GM12878 (cell line): ENCODE measurements at regions not wholly inside any gene's neighbourhood (a gene's known extent, or its start where the extent isn't known, plus 50 kb on each side); places are given as distances from the start of the nearest gene placed in this dataset.

Experiments used
- ATAC-seq: fragments of 200-7000 bp; cut with Tn5 transposase; 3 replicates; pipeline ENCODE4 v1.9.1; 2020; ENCODE audit warnings: mild to moderate bottlenecking, moderate library complexity
- BruUV-seq: library from RNA; stranded (reverse); fragments of 400-500 nt; replicated peaks from 2 replicates; lab custom pipeline; 2021; lab: Mats Ljungman, UMichigan
- CTCF ChIA-PET: fragments of 300-600 bp; sonication (Branson Sonifier 250); formaldehyde crosslinking; extraction: SDS; loops from one replicate; lab custom pipeline; 2021; ENCODE audit warnings: inconsistent platforms; lab: Yijun Ruan, JAX
- POLR2A ChIA-PET: fragments of 350-600 bp; formaldehyde crosslinking; extraction: SDS; loops from one replicate; lab custom pipeline; 2021; ENCODE audit warnings: inconsistent platforms; lab: Charles Lee
- RAD21 ChIA-PET: fragments of 300-600 bp; sonication (Branson Sonifier 250); formaldehyde crosslinking; loops from one replicate; lab custom pipeline; 2023; ENCODE audit warnings: antibody characterized with exemption; ENCODE audit not compliant: unreplicated experiment; lab: Charles Lee
- SMC1A ChIA-PET: fragments of 300-600 bp; sonication (Branson Sonifier 250); formaldehyde crosslinking; loops from one replicate; lab custom pipeline; 2023; ENCODE audit not compliant: unreplicated experiment, uncharacterized antibody; lab: Charles Lee
- DNase-seq: peaks from one replicate; pipeline ENCODE4 v3.0.0-alpha.2; 2011; ENCODE audit warnings: low read depth, low spot score
- FAIRE-seq: peaks from 3 replicates; lab custom pipeline; 2011; peaks lifted over from hg19 to GRCh38; lab: Jason Lieb, UNC
- H2AFZ ChIP-seq: 2 replicates; pipeline ENCODE4 v1.6.0; 2011; ENCODE audit warnings: low read depth, low read length, control low read depth; ENCODE audit not compliant: control insufficient read depth
- H3K27ac ChIP-seq: 2 replicates; pipeline ENCODE4 v1.5.1; 2011; ENCODE audit warnings: control low read depth; ENCODE audit not compliant: control insufficient read depth, insufficient read depth
- H3K27me3 ChIP-seq, 2 experiments: replicated peaks in 1 of 2; 2 replicates each; pipeline versions ENCODE4 v1.6.0 to v1.6.1; 2011; ENCODE audit warnings: low read length in 1 of 2; ENCODE audit not compliant: control insufficient read depth in 2 of 2, insufficient read depth in 2 of 2
- H3K36me3 ChIP-seq, 2 experiments: 2 replicates each; pipeline ENCODE4 v1.5.1; 2011; ENCODE audit warnings: low read length in 1 of 2; ENCODE audit not compliant: control insufficient read depth in 2 of 2, insufficient read depth in 2 of 2
- H3K4me1 ChIP-seq: 2 replicates; pipeline ENCODE4 v1.6.1; 2011; ENCODE audit warnings: mild to moderate bottlenecking, low read length, moderate library complexity, mixed read lengths; ENCODE audit not compliant: control insufficient read depth, insufficient read depth
- H3K4me2 ChIP-seq: 2 replicates; pipeline ENCODE4 v1.6.0; 2011; ENCODE audit warnings: control low read depth; ENCODE audit not compliant: control insufficient read depth, insufficient read depth
- H3K4me3 ChIP-seq: fragments of 200-600 bp; sonication (generic); 2 replicates; pipeline ENCODE4 v1.5.1; 2016
- H3K79me2 ChIP-seq: 2 replicates; pipeline ENCODE4 v1.6.0; 2011; ENCODE audit warnings: low read length; ENCODE audit not compliant: control insufficient read depth, insufficient read depth
- H3K9ac ChIP-seq: 2 replicates; pipeline ENCODE4 v1.8.0; 2011; ENCODE audit warnings: low read length, control low read depth, mixed read lengths; ENCODE audit not compliant: control insufficient read depth, insufficient read depth
- H3K9me3 ChIP-seq: replicated peaks from 3 replicates; pipeline ENCODE4 v1.5.1; 2011; ENCODE audit warnings: mild to moderate bottlenecking, low read length; ENCODE audit not compliant: control insufficient read depth, insufficient read depth
- H4K20me1 ChIP-seq: 2 replicates; pipeline ENCODE4 v1.6.0; 2011; ENCODE audit not compliant: control insufficient read depth, insufficient read depth
- FOXM1 ChIP-seq: IDR thresholded peaks from 2 replicates; pipeline ENCODE4 v1.6.1; 2012; ENCODE audit warnings: low read depth, mild to moderate bottlenecking, inconsistent platforms, low read length, moderate library complexity
- KLF5 ChIP-seq: fragments of 450-650 bp; IDR thresholded peaks from 2 replicates; pipeline ENCODE4 v1.6.1; 2014; ENCODE audit warnings: mild to moderate bottlenecking; ENCODE audit not compliant: partially characterized antibody
- MYB ChIP-seq: fragments of 150-350 bp; IDR thresholded peaks from 2 replicates; pipeline ENCODE4 v1.6.1; 2014; ENCODE audit warnings: mild to moderate bottlenecking, low read depth, low read length, borderline replicate concordance
- PAX8 ChIP-seq: fragments of 450-650 bp; IDR thresholded peaks from 2 replicates; pipeline ENCODE4 v1.6.1; 2017; ENCODE audit warnings: mild to moderate bottlenecking, moderate library complexity
- POLR2A ChIP-seq: IDR thresholded peaks from 2 replicates; pipeline ENCODE4 v1.6.1; 2011; ENCODE audit warnings: low read depth, mild to moderate bottlenecking, low read length
- POLR2AphosphoS2 ChIP-seq: IDR thresholded peaks from 2 replicates; pipeline ENCODE4 v1.6.1; 2011; ENCODE audit warnings: low read depth, mild to moderate bottlenecking, low read length, improper control_type of control experiment, moderate library complexity
- SP1 ChIP-seq: IDR thresholded peaks from one replicate; pipeline ENCODE4 v1.6.1; 2011; ENCODE audit warnings: low read depth, low read length
- WGBS: methylation state at CpG from one replicate; pipeline ENCODE4 v1.1.6; 2016; ENCODE audit warnings: low lambda C conversion rate; ENCODE audit not compliant: insufficient replicate concordance, insufficient coverage; ENCODE audit errors: missing lambda C conversion rate; 5-methylcytosine and 5-hydroxymethylcytosine counted together
- in situ Hi-C: fragments of 300-500 bp; cut with MboI; formaldehyde crosslinking; loops from 9 replicates; pipeline ENCODE4 v1.14.3; 2018; ENCODE audit warnings: mixed read lengths
- intact Hi-C: fragments of 100-400 bp; cut with micrococcal nuclease; formaldehyde crosslinking; loops from one replicate; pipeline ENCODE4 v1.14.2; 2022; ENCODE audit not compliant: unreplicated experiment
- TF ChIP-seq, protein P1 (sequence below): fragments of 450-650 bp; IDR thresholded peaks from 2 replicates; pipeline ENCODE4 v1.6.1; 2016; ENCODE audit warnings: mild to moderate bottlenecking, moderate library complexity, borderline replicate concordance

DNA sequence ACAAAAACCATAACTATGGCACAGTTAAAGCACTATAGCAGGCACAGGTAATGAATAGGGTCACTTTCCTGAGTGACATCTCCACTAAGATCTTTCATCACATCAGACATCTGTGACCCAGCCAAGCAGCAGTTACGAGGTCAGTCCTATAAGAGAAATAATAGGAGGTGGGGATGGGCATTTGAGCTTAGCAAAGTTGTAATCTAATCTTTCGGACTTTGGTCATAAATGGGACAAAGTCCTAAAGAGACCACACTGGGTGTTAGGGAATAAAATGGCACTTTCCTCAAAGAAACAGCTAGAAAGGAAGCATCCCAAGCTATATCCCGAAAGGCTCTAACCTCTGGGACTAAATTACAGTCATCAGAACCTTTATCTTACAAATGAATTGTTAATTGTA lies 432.2 kb downstream of the PIK3R1 start:
- Histone ChIP-seq H3K4me1 (peaks cover 9% of the 10 kb centered on the region; the same call in 1 of the 2 replicates), H3K79me2 (no peaks in the 10 kb centered on the region), H3K36me3 (no peaks in the 10 kb centered on the region), H3K9me3 (no peaks in the 10 kb centered on the region), H3K4me3 (no peak overlapping the region), H3K4me2 (no peak overlapping the region), H2AFZ (no peak overlapping the region), H3K27ac (no peak overlapping the region), H4K20me1 (no peaks in the 10 kb centered on the region), H3K27me3 (0 out of 4 replicates have a peak, but pooled peaks cover 0 to 3% of the 10 kb centered on the region in 2 experiments), H3K9ac (no peak overlapping the region)
- intact Hi-C loops: loop anchor here (10.0 kb wide), 1 partner anchor 183 kb away; no protein-coding TSS in a partner anchor
- 53% methylated on average over 3 of the region's 3 CpGs for WGBS
- ChIA-PET POLR2A (no interaction called here), SMC1A (no interaction called here), CTCF (interaction anchor here (1.7 to 3.4 kb wide), 2 partner anchors 13 to 361 kb away, joined by 5 to 13 read pairs; no protein-coding TSS in a partner anchor), RAD21 (interaction anchor here (1.2 kb wide), 1 partner anchor 201 kb away, joined by 3 read pairs; no protein-coding TSS in a partner anchor)
- FAIRE-seq (no peak), DNase-seq (no peak), ATAC-seq (no peak)
- no peak for TF ChIP-seq FOXM1
- no TSS peak for BruUV-seq
- in situ Hi-C loops: loop anchor here (10.0 kb wide), 1 partner anchor 373 kb away; no protein-coding TSS in a partner anchor

DNA sequence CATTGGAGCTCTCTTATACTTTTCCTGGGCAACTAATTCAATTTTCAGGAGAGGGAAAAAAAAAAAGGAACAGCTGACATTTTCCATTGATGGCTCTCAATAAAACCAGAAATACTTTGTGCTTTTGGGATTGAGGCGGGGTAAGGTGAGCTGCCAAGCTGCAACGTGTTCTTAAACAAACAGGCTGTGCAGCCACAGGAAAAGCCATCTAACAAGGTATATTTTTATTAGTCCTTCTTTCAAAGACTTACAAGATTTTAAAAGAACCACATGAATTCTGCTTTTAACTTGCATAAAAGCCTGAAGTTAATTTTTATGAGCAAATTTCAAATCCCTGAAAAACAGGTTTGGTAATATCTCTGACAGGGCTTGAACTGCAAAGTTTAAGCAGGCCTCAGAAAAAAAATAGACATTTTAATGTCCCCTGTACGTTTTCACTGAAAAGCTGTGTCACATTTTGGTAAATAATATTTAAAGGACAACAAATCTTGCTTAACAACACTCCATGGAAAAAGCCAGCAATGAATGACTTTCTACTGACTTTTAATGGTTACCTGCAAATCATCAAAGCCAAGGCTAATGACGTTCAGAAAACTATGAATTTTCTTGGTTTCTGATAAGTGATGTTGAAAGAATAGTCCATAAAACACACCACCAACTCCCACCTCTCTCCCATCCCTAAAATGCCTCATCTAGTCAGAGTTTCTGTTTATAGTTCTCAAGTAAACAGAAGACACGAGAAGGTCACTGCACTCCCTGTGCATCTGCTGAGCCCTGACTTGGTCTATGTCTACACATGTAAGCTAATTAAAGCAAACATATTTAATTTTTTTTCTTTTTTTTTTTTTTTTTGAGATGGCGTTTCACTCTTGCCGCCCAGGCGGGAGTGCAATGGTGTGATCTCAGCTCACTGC lies 433.6 kb downstream of the PIK3R1 start:
- in situ Hi-C loops: loop anchor here (10.0 kb wide), 1 partner anchor 374 kb away; no protein-coding TSS in a partner anchor
- WGBS: 36% methylated on average over 6 of the region's 8 CpGs
- H3K27me3 ChIP-seq: peaks cover 0 to 3% of the 10 kb centered on the region in 2 experiments; a peak in 1 of 4 replicates
- H3K36me3 ChIP-seq: no peaks in the 10 kb centered on the region
- no peak for FAIRE-seq
- no peak overlapping the region for H3K27ac ChIP-seq
- H3K79me2 ChIP-seq: no peaks in the 10 kb centered on the region
- ChIA-PET SMC1A (interaction anchor here (0.8 to 1.3 kb wide), 2 partner anchors 12 to 72 kb away, joined by 3 to 7 read pairs; no protein-coding TSS in a partner anchor), RAD21 (interaction anchor here (1.2 kb wide), 1 partner anchor 203 kb away, joined by 3 read pairs; no protein-coding TSS in a partner anchor), POLR2A (no interaction called here), CTCF (interaction anchor here (1.7 to 3.4 kb wide), 2 partner anchors 12 to 363 kb away, joined by 5 to 13 read pairs; no protein-coding TSS in a partner anchor)
- no peaks in the 10 kb centered on the region; the same call in 2 of the 3 replicates for H3K9me3 ChIP-seq
- H4K20me1 ChIP-seq: no peaks in the 10 kb centered on the region
- DNase-seq: no peak
- no peak overlapping the region for H3K4me2 ChIP-seq
- no peak for ATAC-seq
- H3K4me1 ChIP-seq: peaks cover 6% of the 10 kb centered on the region; the same call in 1 of the 2 replicates
- intact Hi-C loops: loop anchor here (10.0 kb wide), 1 partner anchor 184 kb away; no protein-coding TSS in a partner anchor
- no peak overlapping the region for H3K4me3 ChIP-seq
- no peak overlapping the region for H3K9ac ChIP-seq
- no TSS peak for BruUV-seq
- H2AFZ ChIP-seq: no peak overlapping the region
- no peak for TF ChIP-seq POLR2AphosphoS2
- TF ChIP-seq, protein P1, sequence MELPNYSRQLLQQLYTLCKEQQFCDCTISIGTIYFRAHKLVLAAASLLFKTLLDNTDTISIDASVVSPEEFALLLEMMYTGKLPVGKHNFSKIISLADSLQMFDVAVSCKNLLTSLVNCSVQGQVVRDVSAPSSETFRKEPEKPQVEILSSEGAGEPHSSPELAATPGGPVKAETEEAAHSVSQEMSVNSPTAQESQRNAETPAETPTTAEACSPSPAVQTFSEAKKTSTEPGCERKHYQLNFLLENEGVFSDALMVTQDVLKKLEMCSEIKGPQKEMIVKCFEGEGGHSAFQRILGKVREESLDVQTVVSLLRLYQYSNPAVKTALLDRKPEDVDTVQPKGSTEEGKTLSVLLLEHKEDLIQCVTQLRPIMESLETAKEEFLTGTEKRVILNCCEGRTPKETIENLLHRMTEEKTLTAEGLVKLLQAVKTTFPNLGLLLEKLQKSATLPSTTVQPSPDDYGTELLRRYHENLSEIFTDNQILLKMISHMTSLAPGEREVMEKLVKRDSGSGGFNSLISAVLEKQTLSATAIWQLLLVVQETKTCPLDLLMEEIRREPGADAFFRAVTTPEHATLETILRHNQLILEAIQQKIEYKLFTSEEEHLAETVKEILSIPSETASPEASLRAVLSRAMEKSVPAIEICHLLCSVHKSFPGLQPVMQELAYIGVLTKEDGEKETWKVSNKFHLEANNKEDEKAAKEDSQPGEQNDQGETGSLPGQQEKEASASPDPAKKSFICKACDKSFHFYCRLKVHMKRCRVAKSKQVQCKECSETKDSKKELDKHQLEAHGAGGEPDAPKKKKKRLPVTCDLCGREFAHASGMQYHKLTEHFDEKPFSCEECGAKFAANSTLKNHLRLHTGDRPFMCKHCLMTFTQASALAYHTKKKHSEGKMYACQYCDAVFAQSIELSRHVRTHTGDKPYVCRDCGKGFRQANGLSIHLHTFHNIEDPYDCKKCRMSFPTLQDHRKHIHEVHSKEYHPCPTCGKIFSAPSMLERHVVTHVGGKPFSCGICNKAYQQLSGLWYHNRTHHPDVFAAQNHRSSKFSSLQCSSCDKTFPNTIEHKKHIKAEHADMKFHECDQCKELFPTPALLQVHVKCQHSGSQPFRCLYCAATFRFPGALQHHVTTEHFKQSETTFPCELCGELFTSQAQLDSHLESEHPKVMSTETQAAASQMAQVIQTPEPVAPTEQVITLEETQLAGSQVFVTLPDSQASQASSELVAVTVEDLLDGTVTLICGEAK: no peak
- no peak for TF ChIP-seq KLF5
- TF ChIP-seq SP1: no peak
- no peak for TF ChIP-seq POLR2A
- no peak for TF ChIP-seq MYB
- TF ChIP-seq PAX8: no peak
